MM.1S (cell line): ENCODE measurements at regions not wholly inside any gene's neighbourhood (a gene's known extent, or its start where the extent isn't known, plus 50 kb on each side); places are given as distances from the start of the nearest gene placed in this dataset.

ENCODE experiments used
- CTCF ChIP-seq: fragments of 300-600 bp; sonication (generic); IDR thresholded peaks from 2 replicates; pipeline ENCODE4 v1.5.1; 2016; ENCODE audit warnings: antibody characterized with exemption, low read length, mixed read lengths
- EZH2 ChIP-seq: fragments of 300-600 bp; sonication (generic); optimal IDR thresholded peaks from 2 replicates; pipeline ENCODE3; 2017; ENCODE audit warnings: low read depth, mild to moderate bottlenecking, antibody characterized with exemption, low read length, mixed read lengths
- EZH2phosphoT487 ChIP-seq: fragments of 300-600 bp; sonication (generic); IDR thresholded peaks from 2 replicates; pipeline ENCODE4 v1.6.1; 2018; ENCODE audit warnings: antibody characterized with exemption, low read length

DNA sequence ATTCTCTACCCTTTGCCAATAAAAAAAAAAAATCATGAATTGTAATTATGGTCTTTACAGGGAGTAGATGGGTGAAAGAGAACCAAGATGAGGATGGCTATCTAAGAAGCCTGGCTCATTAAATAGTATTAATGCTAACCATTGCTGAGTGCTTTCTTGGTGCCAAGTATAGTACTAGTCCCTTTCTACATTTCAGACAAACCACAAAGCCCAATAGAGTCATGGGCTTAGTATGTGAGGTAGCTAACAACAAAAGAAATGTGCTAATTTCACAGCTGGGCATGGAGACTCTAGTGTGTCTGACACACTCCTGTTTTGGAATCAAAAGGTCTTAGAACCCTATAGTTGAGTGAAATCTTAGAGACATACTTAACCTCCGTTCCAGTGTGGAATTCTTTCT lies 84.5 kb upstream of the ESRRG start:
- no peak for TF ChIP-seq EZH2
- TF ChIP-seq CTCF = no peak
- no peak for TF ChIP-seq EZH2phosphoT487
